ENCODE measurements at regions not wholly inside any gene's neighbourhood (a gene's known extent, or its start where the extent isn't known, plus 50 kb on each side); places are given as distances from the start of the nearest gene placed in this dataset.

- TF ChIP-seq EZH2 (IDR thresholded peaks at IDR 0.05; ENCODE audit: borderline replicate concordance, low read length) (no peak), CTCF (IDR thresholded peaks at IDR 0.05; ENCODE audit: low read length) (no peak)
- H3K27me3 ChIP-seq (ENCODE audit: insufficient read depth, low read length), result no peaks in the 10 kb centered on the region
Measured at GRCh38 chr5:106089073-106089472, 1581.7 kb downstream of the EFNA5 start.

GRCh38 chr5:106088462-106088861 is 1582.3 kb downstream of the EFNA5 start:
- H3K9me3 ChIP-seq (ENCODE audit: low read length), result no peaks in the 10 kb centered on the region
- H2AFZ ChIP-seq (ENCODE audit: low read length), result no peak overlapping the region
- H3K4me2 ChIP-seq (ENCODE audit: low read length), result no peak overlapping the region
- H3K27me3 ChIP-seq (ENCODE audit: insufficient read depth, low read length), result no peaks in the 10 kb centered on the region
- no peak overlapping the region for H3K27ac ChIP-seq (ENCODE audit: low read depth, low read length, poor library complexity, severe bottlenecking)
- H3K36me3 ChIP-seq (ENCODE audit: insufficient read depth, low read length), result no peaks in the 10 kb centered on the region
- no peaks in the 10 kb centered on the region for H4K20me1 ChIP-seq (ENCODE audit: insufficient read depth, low read length)
- TF ChIP-seq EZH2 (IDR thresholded peaks at IDR 0.05; ENCODE audit: borderline replicate concordance, low read length), result no peak
- no peak for TF ChIP-seq CTCF (IDR thresholded peaks at IDR 0.05; ENCODE audit: low read length)
- no peaks in the 10 kb centered on the region for H3F3A ChIP-seq (ENCODE audit: insufficient read depth, low read length)
- no peak overlapping the region for H3K4me3 ChIP-seq (ENCODE audit: low read depth, low read length, poor library complexity, severe bottlenecking)
- H3K4me1 ChIP-seq (ENCODE audit: insufficient read depth, low read length, severe bottlenecking), result no peaks in the 10 kb centered on the region
- H3K79me2 ChIP-seq (ENCODE audit: insufficient read depth, low read length), result no peaks in the 10 kb centered on the region
- H3K9me2 ChIP-seq (ENCODE audit: low read depth, low read length), result no peaks in the 10 kb centered on the region
- no peak overlapping the region for H3K9ac ChIP-seq (ENCODE audit: low read length)

More at GRCh38 chr5:106089073-106089472, 1581.7 kb downstream of the EFNA5 start:
- Histone ChIP-seq H3K9ac (ENCODE audit: low read length) (no peak overlapping the region), H3K79me2 (ENCODE audit: insufficient read depth, low read length) (no peaks in the 10 kb centered on the region), H3F3A (ENCODE audit: insufficient read depth, low read length) (no peaks in the 10 kb centered on the region), H3K9me2 (ENCODE audit: low read depth, low read length) (no peaks in the 10 kb centered on the region), H3K4me2 (ENCODE audit: low read length) (no peak overlapping the region), H2AFZ (ENCODE audit: low read length) (no peak overlapping the region), H3K36me3 (ENCODE audit: insufficient read depth, low read length) (no peaks in the 10 kb centered on the region), H3K4me3 (ENCODE audit: low read depth, low read length, poor library complexity, severe bottlenecking) (no peak overlapping the region), H3K27ac (ENCODE audit: low read depth, low read length, poor library complexity, severe bottlenecking) (no peak overlapping the region), H4K20me1 (ENCODE audit: insufficient read depth, low read length) (no peaks in the 10 kb centered on the region), H3K4me1 (ENCODE audit: insufficient read depth, low read length, severe bottlenecking) (no peaks in the 10 kb centered on the region), H3K9me3 (ENCODE audit: low read length) (no peaks in the 10 kb centered on the region)

GRCh38 chr5:106086352-106086751 is 1584.4 kb downstream of the EFNA5 start:
- H3K4me1 ChIP-seq (ENCODE audit: insufficient read depth, low read length, severe bottlenecking), result no peaks in the 10 kb centered on the region
- no peak overlapping the region for H3K4me2 ChIP-seq (ENCODE audit: low read length)

More at GRCh38 chr5:106086352-106086751, 1584.4 kb downstream of the EFNA5 start:
- Histone ChIP-seq H3K9ac (ENCODE audit: low read length) (no peak overlapping the region), H3F3A (ENCODE audit: insufficient read depth, low read length) (no peaks in the 10 kb centered on the region), H3K9me3 (ENCODE audit: low read length) (no peaks in the 10 kb centered on the region), H3K27ac (ENCODE audit: low read depth, low read length, poor library complexity, severe bottlenecking) (no peak overlapping the region), H3K27me3 (ENCODE audit: insufficient read depth, low read length) (no peaks in the 10 kb centered on the region), H4K20me1 (ENCODE audit: insufficient read depth, low read length) (no peaks in the 10 kb centered on the region), H2AFZ (ENCODE audit: low read length) (no peak overlapping the region), H3K79me2 (ENCODE audit: insufficient read depth, low read length) (no peaks in the 10 kb centered on the region), H3K4me3 (ENCODE audit: low read depth, low read length, poor library complexity, severe bottlenecking) (no peak overlapping the region), H3K9me2 (ENCODE audit: low read depth, low read length) (no peaks in the 10 kb centered on the region), H3K36me3 (ENCODE audit: insufficient read depth, low read length) (no peaks in the 10 kb centered on the region)
- no peak for TF ChIP-seq CTCF (IDR thresholded peaks at IDR 0.05; ENCODE audit: low read length)
- TF ChIP-seq EZH2 (IDR thresholded peaks at IDR 0.05; ENCODE audit: borderline replicate concordance, low read length), result no peak
